HEK293T (cell line): ENCODE measurements at regions not wholly inside any gene's neighbourhood (a gene's known extent, or its start where the extent isn't known, plus 50 kb on each side); places are given as distances from the start of the nearest gene placed in this dataset.

Experiments
- ARNT ChIP-seq: fragments of 450-650 bp; IDR thresholded peaks from 2 replicates; pipeline ENCODE4 v1.6.1; 2017; ENCODE audit warnings: mild to moderate bottlenecking
- BHLHE40 ChIP-seq: fragments of 450-650 bp; IDR thresholded peaks from 2 replicates; pipeline ENCODE4 v1.6.1; 2016; ENCODE audit warnings: mild to moderate bottlenecking, moderate library complexity, borderline replicate concordance
- CTBP1 ChIP-seq: fragments of 450-650 bp; IDR thresholded peaks from 2 replicates; pipeline ENCODE4 v1.6.1; 2016; ENCODE audit warnings: borderline replicate concordance
- FOXK2 ChIP-seq: fragments of 450-650 bp; IDR thresholded peaks from 2 replicates; pipeline ENCODE4 v1.6.1; 2016; ENCODE audit warnings: mild to moderate bottlenecking
- FOXM1 ChIP-seq: fragments of 450-650 bp; IDR thresholded peaks from 2 replicates; pipeline ENCODE4 v1.6.1; 2017; ENCODE audit warnings: mild to moderate bottlenecking, borderline replicate concordance
- HDGF ChIP-seq: fragments of 450-650 bp; IDR thresholded peaks from 2 replicates; pipeline ENCODE4 v1.6.1; 2017; ENCODE audit warnings: antibody characterized with exemption, borderline replicate concordance
- LEF1 ChIP-seq: fragments of 450-650 bp; IDR thresholded peaks from 2 replicates; pipeline ENCODE4 v1.6.1; 2017; ENCODE audit warnings: mild to moderate bottlenecking, borderline replicate concordance
- PKNOX1 ChIP-seq: fragments of 450-650 bp; IDR thresholded peaks from 2 replicates; pipeline ENCODE4 v1.6.1; 2016
- SP1 ChIP-seq: fragments of 450-650 bp; IDR thresholded peaks from 2 replicates; pipeline ENCODE4 v1.6.1; 2017

- TF ChIP-seq PKNOX1, result no peak
- no peak for TF ChIP-seq FOXM1
- no peak for TF ChIP-seq CTBP1
- no peak for TF ChIP-seq BHLHE40
- TF ChIP-seq SP1, result no peak
- no peak for TF ChIP-seq ARNT
- TF ChIP-seq HDGF, result no peak
- TF ChIP-seq LEF1, result no peak
- no peak for TF ChIP-seq FOXK2
Measured at GRCh38 chr10:3497581-3497980, 287.4 kb downstream of the KLF6 start.
